ENCODE measurements at regions not wholly inside any gene's neighbourhood (a gene's known extent, or its start where the extent isn't known, plus 50 kb on each side); places are given as distances from the start of the nearest gene placed in this dataset.

- peaks cover 5% of the 10 kb centered on the region for H3K27me3 Mint-ChIP-seq (ENCODE audit: low read depth)
- H3K36me3 Mint-ChIP-seq: no peaks in the 10 kb centered on the region
- ChIA-PET POLR2A (no interaction called here), CTCF (no interaction called here)
- H3K4me3 Mint-ChIP-seq: no peak overlapping the region
- H3K9me3 Mint-ChIP-seq: no peaks in the 10 kb centered on the region
- peaks cover 59% of the 10 kb centered on the region for H3K4me1 Mint-ChIP-seq
- H3K27ac Mint-ChIP-seq: no peak overlapping the region
- TF ChIP-seq PRRX2 (CRISPR knock-in tag; IDR thresholded peaks at IDR 0.05) (no peak), TCF7 (CRISPR knock-in tag; IDR thresholded peaks at IDR 0.05; ENCODE audit: low read depth) (no peak), TP53 (CRISPR knock-in tag; IDR thresholded peaks at IDR 0.05) (no peak), ZNF671 (CRISPR knock-in tag; IDR thresholded peaks at IDR 0.05) (no peak), ZNF281 (CRISPR knock-in tag; IDR thresholded peaks at IDR 0.05) (no peak), NFYB (CRISPR knock-in tag; conservative IDR thresholded peaks at IDR 0.05; ENCODE audit: low read depth) (no peak)
- ATAC-seq (no peak), DNase-seq (ENCODE audit: low spot score) (no peak)
Observed at GRCh38 chr14:97280526-97280925, 483.3 kb downstream of the VRK1 start.

- H3K27me3 Mint-ChIP-seq (ENCODE audit: low read depth): peaks cover 17% of the 10 kb centered on the region
- POLR2A ChIA-PET: no interaction called here
Observed at GRCh38 chr14:97281741-97282140, 484.6 kb downstream of the VRK1 start.

GRCh38 chr14:97282210-97283004, 485.2 kb downstream of the VRK1 start:
- no peak for TF ChIP-seq ATF3 (CRISPR knock-in tag; conservative IDR thresholded peaks at IDR 0.05)
- TF ChIP-seq HMGXB4 (CRISPR knock-in tag; IDR thresholded peaks at IDR 0.05): no peak
- no peak for TF ChIP-seq FOXP1 (CRISPR knock-in tag; IDR thresholded peaks at IDR 0.05; ENCODE audit: borderline replicate concordance)
- no peak for TF ChIP-seq CTCF (IDR thresholded peaks at IDR 0.05)
- TF ChIP-seq CREB1 (CRISPR knock-in tag; IDR thresholded peaks at IDR 0.05): no peak
- ChIA-PET CTCF (no interaction called here), POLR2A (no interaction called here)
- H3K36me3 Mint-ChIP-seq: no peaks in the 10 kb centered on the region
- H3K4me1 Mint-ChIP-seq: peaks cover 50% of the 10 kb centered on the region
- peaks cover 17% of the 10 kb centered on the region for H3K27me3 Mint-ChIP-seq (ENCODE audit: low read depth)
- ATAC-seq (no peak), DNase-seq (ENCODE audit: low spot score) (no peak)
- no peak overlapping the region for H3K27ac Mint-ChIP-seq
- no peak overlapping the region for H3K4me3 Mint-ChIP-seq
- H3K9me3 Mint-ChIP-seq: no peaks in the 10 kb centered on the region

More at GRCh38 chr14:97281741-97282140, 484.6 kb downstream of the VRK1 start:
- Mint-ChIP-seq H3K36me3 (no peaks in the 10 kb centered on the region), H3K4me1 (peaks cover 57% of the 10 kb centered on the region), H3K4me3 (no peak overlapping the region), H3K27ac (no peak overlapping the region), H3K9me3 (no peaks in the 10 kb centered on the region)
- TF ChIP-seq EMX1 (CRISPR knock-in tag; IDR thresholded peaks at IDR 0.05): no peak
- TF ChIP-seq IRF2 (CRISPR knock-in tag; IDR thresholded peaks at IDR 0.05; ENCODE audit: borderline replicate concordance, low read depth): no peak
- TF ChIP-seq ZNF219 (CRISPR knock-in tag; IDR thresholded peaks at IDR 0.05; ENCODE audit: borderline replicate concordance): no peak
- DNase-seq (ENCODE audit: low spot score) (no peak), ATAC-seq (no peak)
- CTCF ChIA-PET: no interaction called here

Data from WTC11 (cell line).